Sciatic nerve (tissue), 2 donors: ENCODE measurements at regions not wholly inside any gene's neighbourhood (a gene's known extent, or its start where the extent isn't known, plus 50 kb on each side); places are given as distances from the start of the nearest gene placed in this dataset.

Source experiments
- ATAC-seq: fragments of 200-7000 bp; cut with Tn5 transposase; one replicate; pipeline ENCODE4 v1.9.1; 2020; ENCODE audit warnings: mild to moderate bottlenecking, moderate library complexity
- DNase-seq: peaks from one replicate; pipeline ENCODE4 v3.0.0-alpha.2; 2020; ENCODE audit warnings: low spot score
- intact Hi-C: fragments of 100-400 bp; cut with DNase I; formaldehyde crosslinking; loops from one replicate; pipeline ENCODE4 v1.14.2; 2022
- donor health status: DM: no; HTN: no; CAD: no.
- donor health status: DM: no; HTN: no; CAD: no.

GRCh38 chr13:33494596-33495204, 209.1 kb upstream of the STARD13 start:
- ATAC-seq (no peak), DNase-seq (no peak)
- intact Hi-C loops = no loop called here

DNA sequence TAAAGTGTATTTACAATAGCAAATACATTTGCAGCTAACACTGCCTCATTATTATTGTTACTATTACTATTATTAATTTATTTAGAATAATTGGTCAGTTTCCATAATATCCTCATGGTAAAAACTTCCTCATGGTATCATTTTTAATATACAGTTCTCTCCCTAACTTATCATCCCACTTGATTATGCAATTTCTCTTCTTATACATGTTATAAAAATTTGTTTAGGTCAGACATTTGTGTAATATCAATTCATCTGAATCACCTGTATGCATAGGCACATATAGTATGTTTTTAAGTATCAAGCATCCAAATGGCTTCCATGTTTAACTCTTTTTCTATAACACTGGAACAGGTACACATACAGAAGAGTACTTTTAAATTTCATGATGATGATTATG, 210.8 kb upstream of the STARD13 start:
- no peak for ATAC-seq
- intact Hi-C loops = no loop called here
- DNase-seq = no peak

- no peak for DNase-seq
- intact Hi-C loops = no loop called here
- no peak for ATAC-seq
Measured at GRCh38 chr13:33497146-33497845, 211.7 kb upstream of the STARD13 start.

DNA sequence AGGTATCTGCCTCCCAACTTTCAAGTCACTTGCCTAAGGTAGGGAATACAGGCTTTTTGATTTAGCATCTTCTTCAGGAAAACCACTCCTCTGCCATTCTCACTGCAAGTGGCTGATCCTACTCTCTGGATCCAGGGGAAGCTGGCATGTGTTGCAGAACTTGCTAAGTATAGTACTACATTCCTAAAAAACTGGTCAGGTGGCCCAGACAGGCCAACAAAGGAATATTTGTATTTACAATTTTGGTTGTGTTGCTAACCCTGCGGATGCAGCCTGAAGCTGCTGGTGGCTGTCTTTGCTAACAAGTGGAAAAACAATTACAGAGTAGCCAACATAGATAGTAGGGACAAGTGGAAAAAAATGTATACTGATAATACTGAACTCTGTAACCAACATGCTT, 222.5 kb upstream of the STARD13 start:
- intact Hi-C loops = no loop called here
- no peak for DNase-seq
- no peak for ATAC-seq

- DNase-seq (no peak), ATAC-seq (peak; percentile 83)
- intact Hi-C loops = no loop called here
Measured at GRCh38 chr13:33509642-33510229, 224.2 kb upstream of the STARD13 start.

DNA sequence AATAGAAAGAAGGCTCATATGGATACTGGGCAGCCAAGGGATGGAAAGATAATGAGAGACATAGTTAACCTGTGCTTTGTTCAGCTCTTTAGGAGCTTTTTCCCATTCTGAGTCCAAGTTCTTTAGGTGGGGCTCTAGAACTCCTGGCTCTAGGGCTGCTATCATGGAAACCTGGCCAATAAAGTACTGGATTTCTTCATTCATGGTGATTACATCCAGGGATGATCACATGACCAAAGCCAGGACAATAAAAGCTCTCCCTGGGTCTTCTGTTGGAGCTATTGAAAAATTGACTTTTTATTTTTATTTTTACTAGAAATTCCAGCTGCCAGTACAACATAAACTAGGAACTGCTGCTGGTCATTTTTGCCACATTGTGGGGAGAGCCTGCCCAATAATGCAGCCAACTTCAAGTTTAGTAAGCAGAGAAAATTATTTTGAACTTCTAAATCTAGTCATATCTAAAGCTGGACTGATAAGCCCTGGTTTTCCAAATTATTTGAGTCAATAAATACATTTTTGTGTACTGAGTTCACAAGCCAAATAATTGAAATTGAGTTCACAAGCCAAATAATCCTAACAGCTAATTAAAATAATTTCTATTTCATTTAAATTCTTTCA, 224.9 kb upstream of the STARD13 start:
- ATAC-seq (peak; percentile 55), DNase-seq (no peak)
- intact Hi-C loops = no loop called here

- DNase-seq (no peak), ATAC-seq (no peak)
- intact Hi-C loops = no loop called here
Measured at GRCh38 chr13:33512880-33513554, 227.5 kb upstream of the STARD13 start.

- intact Hi-C loops = no loop called here
- DNase-seq (no peak), ATAC-seq (no peak)
Measured at GRCh38 chr13:33514362-33514761, 228.8 kb upstream of the STARD13 start.

DNA sequence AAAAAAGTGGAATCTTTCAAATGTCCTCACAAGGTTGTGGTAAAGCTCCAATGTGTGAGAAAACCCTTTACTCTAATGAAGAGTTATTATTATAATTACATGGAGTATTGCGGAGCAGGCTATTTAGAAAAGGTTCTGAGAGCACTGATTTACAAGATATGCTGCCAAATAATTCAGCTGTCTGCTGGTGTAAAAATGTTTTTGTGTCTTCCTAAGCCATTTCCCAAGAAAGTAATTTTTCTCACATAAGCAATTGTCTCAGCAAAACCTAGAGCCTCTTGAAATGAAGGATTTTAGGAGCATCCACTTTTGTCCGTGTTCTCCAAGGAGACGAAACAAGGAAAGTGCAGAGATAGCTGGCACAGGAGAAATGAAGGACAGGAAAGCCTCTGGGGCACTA, 229.6 kb upstream of the STARD13 start:
- DNase-seq = no peak
- ATAC-seq = no peak
- intact Hi-C loops = no loop called here

DNA sequence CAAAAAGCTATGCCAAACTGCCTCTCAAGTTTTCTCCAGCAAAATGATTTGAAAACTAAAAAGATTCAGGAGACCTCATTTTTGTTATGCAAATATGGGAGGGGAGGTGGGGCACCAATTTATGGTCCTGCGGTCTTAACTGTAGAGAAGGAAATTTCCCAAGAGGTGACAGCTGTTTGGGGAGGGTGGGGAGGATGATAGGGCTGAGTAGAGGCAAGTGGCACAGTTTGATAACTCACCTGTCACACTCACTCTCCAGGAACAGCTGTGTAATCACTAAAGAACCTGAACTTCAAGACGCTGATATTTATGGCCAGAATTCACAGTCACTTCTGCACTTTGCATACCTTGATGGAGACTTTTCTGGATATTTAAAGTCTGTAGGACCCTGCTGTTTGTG, 232.9 kb upstream of the STARD13 start:
- ATAC-seq (no peak), DNase-seq (no peak)
- intact Hi-C loops = no loop called here

DNA sequence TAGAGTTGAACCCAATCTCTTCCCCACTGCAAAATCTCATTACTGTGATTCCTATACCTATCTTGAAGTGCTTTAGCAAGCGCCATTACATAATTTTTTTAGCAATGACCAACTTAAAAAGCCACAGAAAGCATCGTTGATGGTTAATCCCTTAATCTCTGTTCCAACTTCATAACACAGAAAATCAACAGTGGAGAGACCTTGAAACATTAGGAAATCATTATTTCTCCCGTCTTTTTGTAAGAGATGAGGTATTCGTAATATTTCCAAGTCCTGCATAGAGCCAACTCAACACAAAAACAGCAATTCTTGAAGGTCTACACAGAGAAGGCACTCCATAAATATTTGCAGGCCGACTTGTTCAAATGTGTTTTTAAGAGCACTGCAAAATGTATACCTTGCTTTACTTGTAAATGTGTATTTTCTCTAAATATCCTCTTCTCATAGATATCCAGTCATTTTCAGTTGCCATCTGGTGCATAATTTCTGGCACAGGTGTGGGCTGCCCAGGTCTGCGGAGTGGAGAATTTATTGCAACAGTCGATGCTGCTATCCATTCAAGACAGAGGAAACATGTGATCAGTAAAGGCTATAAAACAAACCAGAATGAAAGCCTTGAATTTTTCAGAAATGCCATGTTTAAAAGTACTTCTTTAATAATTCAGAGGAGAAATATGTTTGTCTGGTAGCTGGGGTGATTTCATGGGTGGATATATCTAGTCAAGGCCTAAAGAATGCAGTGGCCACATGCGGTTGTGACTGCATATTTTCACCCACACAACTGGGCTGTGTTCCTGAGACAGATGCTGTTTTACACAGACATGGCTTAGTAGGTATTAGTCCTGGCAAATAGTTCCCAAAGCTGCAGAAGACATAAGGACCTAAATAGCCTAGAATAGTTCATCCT, 234.3 kb upstream of the STARD13 start:
- ATAC-seq (peak; percentile 53), DNase-seq (no peak)
- intact Hi-C loops = no loop called here

GRCh38 chr13:33520468-33520839, 234.9 kb upstream of the STARD13 start:
- ATAC-seq (no peak), DNase-seq (no peak)
- intact Hi-C loops = no loop called here

- ATAC-seq (peak; percentile 28), DNase-seq (no peak)
- intact Hi-C loops = no loop called here
Measured at GRCh38 chr13:33524086-33524485, 238.5 kb upstream of the STARD13 start.

DNA sequence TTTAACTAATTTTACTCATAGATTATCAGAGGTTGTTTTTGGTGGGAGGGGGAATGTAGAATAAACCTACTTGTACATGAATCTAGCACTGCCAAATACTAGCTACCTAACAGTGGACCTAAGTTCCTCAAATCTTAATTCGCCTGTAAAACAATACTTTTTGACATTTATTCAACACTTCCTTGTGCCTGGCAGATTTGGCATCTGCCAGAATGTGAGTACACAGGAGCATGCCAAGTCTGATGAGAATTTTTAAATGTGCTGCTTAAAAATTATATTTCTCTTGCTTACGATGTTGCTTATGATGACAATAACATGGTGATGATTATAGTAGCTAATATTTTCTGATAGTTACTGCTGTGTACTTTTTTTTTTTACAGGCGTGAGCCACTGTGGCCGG, 240.2 kb upstream of the STARD13 start:
- intact Hi-C loops = no loop called here
- no peak for ATAC-seq

DNA sequence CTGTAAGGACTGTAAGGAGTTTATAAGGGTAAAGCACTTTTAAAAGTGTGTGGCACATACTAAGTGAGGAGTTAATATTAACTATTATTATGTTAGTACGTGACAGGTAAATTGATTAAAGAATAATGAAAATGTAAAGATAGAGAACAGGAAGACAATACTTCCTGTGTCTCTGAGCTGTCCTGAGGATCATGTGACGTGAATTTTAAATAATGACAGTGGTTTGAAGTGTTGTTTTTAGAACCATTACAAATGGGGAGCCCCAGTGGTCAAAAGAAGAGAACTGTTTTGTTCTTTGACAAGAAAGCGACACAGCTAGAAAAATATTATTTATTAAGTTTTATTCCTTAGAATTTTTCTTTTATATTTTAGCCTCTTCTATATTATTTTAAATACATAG, 241.2 kb upstream of the STARD13 start:
- ATAC-seq (no peak), DNase-seq (no peak)
- intact Hi-C loops = no loop called here

More for the DNA sequence above, 240.2 kb upstream of the STARD13 start:
- no peak for DNase-seq

- DNase-seq = no peak
Measured at GRCh38 chr13:33528896-33529295, 243.3 kb upstream of the STARD13 start.

GRCh38 chr13:33531484-33531883, 245.9 kb upstream of the STARD13 start:
- no peak for ATAC-seq
- no peak for DNase-seq
- intact Hi-C loops = no loop called here

More at GRCh38 chr13:33528896-33529295, 243.3 kb upstream of the STARD13 start:
- intact Hi-C loops = no loop called here
- no peak for ATAC-seq

DNA sequence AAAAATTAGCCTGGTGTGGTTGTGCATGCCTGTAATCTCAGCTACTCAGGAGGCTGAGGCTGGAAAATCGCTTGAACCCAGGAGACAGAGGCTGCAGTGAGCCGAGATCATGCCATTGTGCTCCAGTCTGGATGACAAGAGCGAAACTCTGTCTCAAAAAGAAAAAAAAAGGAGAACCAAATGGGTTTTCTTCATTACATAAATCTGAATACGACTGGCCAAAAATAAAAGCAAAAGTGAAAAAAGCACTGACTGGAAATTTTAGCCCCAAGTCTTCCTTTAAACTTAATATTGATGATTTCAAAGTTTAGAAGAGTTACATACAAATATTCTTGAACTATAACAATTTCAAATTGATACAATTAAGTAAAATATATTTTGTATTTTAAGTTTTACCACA, 249.5 kb upstream of the STARD13 start:
- intact Hi-C loops = no loop called here
- no peak for DNase-seq
- ATAC-seq = no peak

DNA sequence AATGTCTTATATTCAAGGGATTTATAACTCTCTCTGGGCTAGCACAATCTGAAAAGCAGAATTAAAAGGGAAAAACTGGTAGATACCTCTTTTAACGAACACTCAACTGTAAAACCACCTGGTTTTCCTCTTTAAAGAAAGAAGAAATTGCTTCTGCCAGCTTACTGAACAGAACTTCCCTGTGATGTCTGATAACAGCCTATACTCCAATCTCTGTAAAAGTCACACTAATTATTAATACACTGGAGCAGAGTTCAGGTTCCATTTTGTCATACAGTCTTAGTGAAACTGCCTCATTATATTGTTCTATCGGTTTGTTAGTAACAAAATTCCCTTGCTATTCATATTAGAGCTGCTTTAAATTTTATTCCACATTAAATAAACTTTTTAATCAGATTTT, 251.0 kb upstream of the STARD13 start:
- ATAC-seq (peak; percentile 35), DNase-seq (no peak)
- intact Hi-C loops = no loop called here
